PFSK-1 (cell line): ENCODE measurements at regions not wholly inside any gene's neighbourhood (a gene's known extent, or its start where the extent isn't known, plus 50 kb on each side); places are given as distances from the start of the nearest gene placed in this dataset.

ENCODE experiments used
- FOXP2 ChIP-seq: optimal IDR thresholded peaks from 2 replicates; pipeline ENCODE3; 2011; ENCODE audit warnings: borderline replicate concordance, control low read depth, inconsistent platforms; ENCODE audit not compliant: insufficient read depth; ENCODE audit errors: extremely low read length, extremely low read depth
- POLR2AphosphoS5 ChIP-seq: IDR thresholded peaks from 2 replicates; pipeline ENCODE4 v1.6.1; 2012; ENCODE audit warnings: low read depth, mild to moderate bottlenecking, control low read depth, low read length, moderate library complexity

- TF ChIP-seq POLR2AphosphoS5 (no peak), FOXP2 (no peak)
Measured at GRCh38 chr14:58725226-58725625, 87.5 kb downstream of the DACT1 start.
